ENCODE measurements at regions not wholly inside any gene's neighbourhood (a gene's known extent, or its start where the extent isn't known, plus 50 kb on each side); places are given as distances from the start of the nearest gene placed in this dataset.
"Not testable (repeated sequence)": the region's sequence is repeated elsewhere in the genome, so short reads cannot be mapped to it uniquely, and the experiment has no call there.

DNA sequence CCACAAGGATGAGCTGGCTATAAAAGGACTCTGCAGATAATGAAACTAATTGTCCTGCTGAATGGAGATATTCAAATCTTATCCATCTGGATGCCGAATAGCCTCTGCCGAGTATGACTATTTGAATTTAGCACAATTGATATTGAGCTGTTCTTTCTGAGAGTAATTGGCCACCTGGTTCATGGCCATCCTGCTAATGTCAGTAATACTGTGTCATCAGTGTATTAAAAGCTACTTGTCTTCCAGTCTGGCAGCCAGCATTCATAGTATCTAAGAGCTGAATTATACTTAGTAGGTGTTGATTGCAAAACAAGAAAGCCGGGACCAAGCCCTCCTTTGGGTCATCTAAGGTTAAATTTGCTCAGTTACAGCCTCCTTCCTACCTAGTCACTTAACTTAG lies 310.7 kb upstream of the NCAM1 start:
- DNase-seq (ENCODE audit: low read depth) = no peak

GRCh38 chr11:112651386-112651785 lies 309.8 kb upstream of the NCAM1 start:
- DNase-seq (ENCODE audit: low read depth) = no peak

- no peak for DNase-seq (ENCODE audit: low read depth)
Observed at GRCh38 chr11:112652786-112653390, 308.3 kb upstream of the NCAM1 start.

DNA sequence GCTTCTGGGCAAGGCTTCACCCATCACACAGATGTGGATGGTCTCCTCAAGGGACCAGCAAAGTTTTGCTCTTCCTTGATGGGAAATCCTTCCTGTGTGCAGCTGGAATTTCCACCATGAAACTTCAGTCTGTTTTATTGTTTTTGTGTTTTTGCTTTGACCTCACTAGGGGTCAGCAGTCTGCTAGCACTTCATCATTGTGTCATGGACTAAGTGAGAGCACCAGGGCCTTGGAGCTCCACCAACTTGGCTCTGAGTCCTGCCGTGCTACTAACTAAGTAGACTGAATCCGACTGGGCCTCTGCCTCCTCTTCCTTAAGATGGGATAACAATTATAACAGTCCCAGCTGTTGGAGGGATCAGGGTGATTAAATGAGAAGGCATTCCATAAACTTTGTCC lies 305.8 kb upstream of the NCAM1 start:
- DNase-seq (ENCODE audit: low read depth) = no peak

GRCh38 chr11:112656772-112657428 lies 304.3 kb upstream of the NCAM1 start:
- DNase-seq (ENCODE audit: low read depth) = no peak

GRCh38 chr11:112658431-112658878 lies 302.8 kb upstream of the NCAM1 start:
- no peak for DNase-seq (ENCODE audit: low read depth)

DNA sequence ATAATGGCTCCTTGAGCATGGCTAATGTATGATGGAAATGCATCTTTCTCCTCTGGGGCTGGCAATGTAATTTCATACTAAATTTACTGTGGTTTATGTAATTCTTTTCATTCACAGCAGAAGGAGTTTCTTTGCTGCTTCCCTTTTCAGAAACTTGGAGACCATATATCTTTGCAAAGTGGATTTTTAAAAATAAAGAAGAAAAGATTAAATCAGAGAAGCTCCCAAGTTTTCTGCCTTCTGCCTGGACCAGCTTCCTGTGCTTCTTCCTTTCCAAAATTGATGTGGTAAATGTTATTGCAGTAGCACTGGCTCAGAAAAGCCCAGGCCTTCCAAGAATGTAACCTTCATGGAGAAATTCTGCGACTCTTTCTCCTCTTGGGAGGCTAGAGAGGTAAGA lies 300.1 kb upstream of the NCAM1 start:
- no peak for DNase-seq (ENCODE audit: low read depth)

DNA sequence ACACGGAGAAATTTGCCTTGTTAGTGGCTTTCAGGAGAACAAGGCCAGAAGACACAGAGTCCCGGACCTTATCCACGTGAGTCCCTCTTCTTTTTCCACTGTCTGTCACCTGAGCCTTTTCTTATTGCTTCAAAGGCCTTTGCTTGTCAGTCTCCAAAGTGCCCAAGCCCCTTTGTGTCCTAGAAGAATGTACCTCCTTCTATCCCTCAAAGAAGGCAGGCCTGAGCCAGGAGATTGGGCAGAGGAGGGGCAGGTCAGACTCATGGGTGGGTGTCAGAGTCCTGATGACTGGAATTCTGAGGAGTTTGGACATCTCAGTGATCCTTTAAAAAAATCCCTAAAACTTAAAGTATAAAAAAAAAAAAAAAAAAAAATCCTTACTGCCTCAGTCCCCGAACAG lies 299.6 kb upstream of the NCAM1 start:
- no peak for DNase-seq (ENCODE audit: low read depth)

GRCh38 chr11:112662554-112662953 lies 298.7 kb upstream of the NCAM1 start:
- DNase-seq (ENCODE audit: low read depth) = no peak

GRCh38 chr11:112663947-112664634 lies 297.1 kb upstream of the NCAM1 start:
- DNase-seq (ENCODE audit: low read depth) = no peak

- DNase-seq (ENCODE audit: low read depth) = no peak
Observed at GRCh38 chr11:112665291-112665690, 295.9 kb upstream of the NCAM1 start.

DNA sequence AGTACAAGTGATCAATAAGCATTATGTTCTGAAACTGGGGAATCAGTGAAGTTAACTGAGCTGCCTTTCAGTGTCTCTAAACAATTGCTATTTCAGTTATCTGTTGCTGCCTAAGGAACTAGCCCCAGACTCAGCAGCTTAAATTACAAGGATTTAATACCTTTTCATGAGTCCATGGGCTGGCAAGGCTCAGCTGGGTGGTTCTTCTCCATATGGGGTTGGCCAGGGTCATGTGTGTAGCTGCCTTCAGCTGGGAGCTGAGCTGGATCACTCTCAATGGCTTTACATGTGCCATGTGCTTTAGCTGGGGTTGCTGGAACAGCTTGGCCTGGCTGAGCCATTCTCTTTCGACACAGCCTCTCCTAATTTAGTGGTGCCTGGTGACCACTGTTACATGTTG lies 295.0 kb upstream of the NCAM1 start:
- DNase-seq (ENCODE audit: low read depth) = no peak

DNA sequence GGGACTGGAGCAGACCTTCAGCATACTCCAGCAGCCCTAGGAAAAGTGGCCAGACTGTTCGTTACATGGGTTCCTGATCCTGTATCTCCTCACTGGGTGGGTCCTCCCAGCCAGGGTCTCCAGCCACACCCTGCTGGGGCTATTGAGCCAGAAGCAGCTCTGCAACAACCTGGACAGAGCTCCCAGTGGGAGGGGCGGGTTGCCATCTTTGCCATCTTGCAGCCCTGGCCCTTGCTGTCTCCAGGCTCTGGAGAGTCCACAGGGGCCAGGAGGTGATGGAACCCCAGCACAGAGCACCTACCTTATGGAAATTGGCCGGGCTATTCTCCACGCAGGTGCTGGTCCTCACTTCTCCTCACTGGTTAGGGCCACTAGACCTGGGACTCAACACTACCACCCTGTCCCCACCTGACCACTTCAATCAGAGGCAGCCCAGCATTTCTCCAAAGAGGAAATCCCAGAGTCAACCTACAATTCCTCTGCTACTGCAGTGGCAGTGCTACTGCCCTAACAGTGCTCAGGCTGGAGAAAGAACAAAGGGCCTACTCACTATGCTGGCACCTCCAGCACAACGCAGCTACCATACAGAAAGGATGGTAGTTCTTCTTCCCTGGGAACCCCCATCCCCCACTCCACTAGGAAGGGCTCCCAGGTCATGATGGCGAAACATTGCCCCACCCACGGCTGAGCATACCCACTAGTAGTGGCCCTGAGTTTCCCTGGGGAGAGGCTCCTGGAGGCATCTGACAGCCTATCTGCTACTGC lies 290.2 kb upstream of the NCAM1 start:
- no peak for DNase-seq (ENCODE audit: low read depth)

DNA sequence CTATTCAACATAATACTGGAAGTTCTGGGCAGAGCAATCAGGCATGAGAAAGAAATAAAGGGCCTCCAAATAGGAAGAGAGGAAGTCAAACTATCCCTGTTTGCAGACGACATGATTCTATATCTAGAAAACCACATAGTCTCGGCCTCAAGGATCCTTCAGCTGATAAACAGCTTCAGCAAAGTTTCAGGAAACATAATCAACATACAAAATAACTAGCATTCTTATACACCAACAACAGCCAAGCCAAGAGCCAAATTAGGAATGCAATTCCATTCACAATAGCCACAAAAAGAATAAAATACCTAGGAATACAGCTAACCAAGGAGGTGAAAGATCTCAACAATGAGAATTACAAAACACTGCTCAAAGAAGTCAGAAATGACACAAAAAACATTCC lies 287.8 kb upstream of the NCAM1 start:
- DNase-seq (ENCODE audit: low read depth) = not testable (repeated sequence)

DNA sequence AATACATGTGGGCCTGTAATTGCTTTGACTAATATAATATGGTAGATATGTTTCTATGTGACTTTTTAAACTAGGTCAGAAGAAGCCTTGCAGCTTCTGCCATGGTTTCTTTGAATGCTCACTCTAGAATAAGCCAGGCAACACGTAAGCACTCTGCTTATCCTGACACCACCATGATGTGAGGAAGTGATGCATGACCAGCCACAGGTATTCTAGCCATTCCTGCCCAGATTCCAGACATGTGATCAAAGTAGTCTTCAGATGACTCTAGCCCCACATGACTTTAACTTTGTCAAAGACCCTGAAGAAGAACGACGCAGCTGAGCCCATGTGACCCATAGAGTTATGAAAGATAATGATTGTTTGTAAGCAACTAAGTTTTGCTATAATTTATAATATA lies 276.1 kb upstream of the NCAM1 start:
- no peak for DNase-seq (ENCODE audit: low read depth)

DNA sequence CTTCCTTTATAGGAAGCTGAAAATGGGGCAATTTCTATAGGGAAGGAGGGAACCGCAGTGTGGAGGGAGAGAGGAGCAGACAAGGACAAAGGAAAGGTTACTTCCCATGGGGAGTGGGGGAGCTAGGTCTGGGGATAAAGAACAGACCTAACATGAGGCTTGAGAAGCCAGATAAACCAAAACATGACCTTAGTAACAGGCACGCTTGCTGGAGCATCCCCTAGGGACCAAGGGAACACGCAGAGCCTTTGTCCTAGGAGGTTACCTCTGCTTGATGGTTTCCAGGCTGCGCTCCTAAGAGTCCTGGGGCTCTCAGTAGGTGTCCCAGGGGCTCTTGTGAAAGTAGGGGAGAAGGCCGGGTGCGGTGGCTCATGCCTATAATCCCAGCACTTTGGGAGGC lies 271.4 kb upstream of the NCAM1 start:
- no peak for DNase-seq (ENCODE audit: low read depth)

GRCh38 chr11:112693781-112694180 lies 267.4 kb upstream of the NCAM1 start:
- no peak for DNase-seq (ENCODE audit: low read depth)

DNA sequence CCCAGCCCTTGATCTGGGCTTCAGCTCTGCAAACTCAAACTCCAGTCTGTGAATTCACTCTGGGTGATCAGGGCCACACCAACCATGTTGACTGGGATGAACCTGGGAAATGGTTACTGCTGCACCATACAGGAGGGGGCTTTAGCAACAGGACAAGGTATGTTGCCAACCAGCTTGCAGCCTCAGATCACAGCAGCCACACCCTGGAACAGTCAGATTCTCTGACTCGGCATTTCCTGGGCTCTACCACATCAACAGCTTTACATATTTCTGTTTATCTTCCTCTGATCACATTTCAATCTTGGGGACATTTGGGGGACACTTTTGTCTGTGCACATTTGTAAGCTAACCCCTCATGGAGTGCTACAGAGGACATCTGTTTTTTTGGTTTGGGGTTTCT lies 267.0 kb upstream of the NCAM1 start:
- no peak for DNase-seq (ENCODE audit: low read depth)

DNA sequence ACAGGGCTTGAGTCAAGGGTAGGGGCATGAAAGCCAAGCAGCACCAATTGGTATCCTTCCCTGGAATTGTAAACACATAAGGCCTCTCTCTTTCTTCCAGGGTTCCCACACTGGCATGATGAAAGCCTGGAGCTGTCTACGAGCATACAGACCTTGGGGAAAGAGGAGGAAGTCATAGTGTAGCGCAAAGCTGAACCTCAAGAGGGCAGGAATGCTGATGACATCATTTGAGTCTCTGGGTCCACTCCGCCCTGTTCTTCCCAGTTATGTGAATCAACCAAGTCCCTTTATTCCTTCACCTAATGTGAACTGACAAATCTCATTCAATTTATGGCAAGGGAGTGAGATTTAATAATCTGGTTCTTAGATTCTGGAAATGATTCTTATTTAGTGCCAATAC lies 266.4 kb upstream of the NCAM1 start:
- DNase-seq (ENCODE audit: low read depth) = no peak

- DNase-seq (ENCODE audit: low read depth) = no peak
Observed at GRCh38 chr11:112697391-112698178, 263.6 kb upstream of the NCAM1 start.

DNA sequence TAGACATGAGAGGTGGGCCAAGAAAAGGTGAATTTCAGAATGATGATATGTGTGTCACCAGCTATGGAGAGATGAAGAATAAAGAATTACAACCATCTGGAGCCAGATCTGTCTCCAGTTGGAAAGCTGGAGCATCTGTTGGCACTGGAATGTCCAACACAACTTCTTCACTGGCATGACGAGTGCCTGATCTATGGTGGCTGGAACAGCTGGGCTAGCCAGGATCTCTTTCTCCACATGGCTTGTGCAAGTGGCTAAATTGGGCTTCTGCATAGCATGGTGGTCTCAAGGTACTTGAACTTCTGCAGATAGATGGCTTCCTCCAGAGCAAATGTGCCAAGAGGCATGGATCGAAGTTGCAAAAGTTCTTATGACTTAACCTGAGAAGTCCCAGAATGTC lies 256.1 kb upstream of the NCAM1 start:
- no peak for DNase-seq (ENCODE audit: low read depth)

DNA sequence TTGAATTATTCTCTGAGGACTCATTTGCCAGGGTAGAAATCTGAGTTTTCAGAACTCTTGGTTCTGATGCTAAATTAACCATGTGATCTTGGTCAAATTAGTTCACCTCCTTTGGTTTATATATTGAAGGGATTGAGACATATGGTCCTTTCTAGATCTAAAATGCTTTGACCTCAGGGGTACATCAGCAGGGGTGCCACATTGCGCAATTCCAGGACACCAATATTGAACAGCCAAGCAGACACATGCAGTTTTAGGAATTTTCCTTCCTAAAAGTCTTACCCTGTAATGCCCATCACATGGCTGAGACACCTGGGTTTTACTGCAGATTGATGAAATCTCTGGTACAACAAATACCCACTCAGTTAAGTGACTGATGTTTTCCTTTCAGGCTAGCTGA lies 254.4 kb upstream of the NCAM1 start:
- DNase-seq (ENCODE audit: low read depth) = no peak
